SK-N-SH treated with all-trans-retinoic acid at 6 μM for 48 hours (cell line): ENCODE measurements at regions not wholly inside any gene's neighbourhood (a gene's known extent, or its start where the extent isn't known, plus 50 kb on each side); places are given as distances from the start of the nearest gene placed in this dataset.

Experiments
- CREB5 ChIP-seq: fragments of 250-450 bp; sonication (Bioruptor Pico); IDR thresholded peaks from 2 replicates; pipeline ENCODE4 v1.5.1; 2020; ENCODE audit warnings: low read depth, mild to moderate bottlenecking, moderate library complexity
- ISL1 ChIP-seq: fragments of 250-450 bp; sonication (Bioruptor Pico); IDR thresholded peaks from 2 replicates; pipeline ENCODE4 v2.1.2; 2022; ENCODE audit warnings: mild to moderate bottlenecking, moderate library complexity
- OSR1 ChIP-seq: fragments of 250-450 bp; sonication (Bioruptor Pico); IDR thresholded peaks from 2 replicates; pipeline ENCODE4 v1.8.0; 2022; ENCODE audit warnings: moderate library complexity, mild to moderate bottlenecking, inconsistent platforms
- POU6F1 ChIP-seq: fragments of 250-450 bp; sonication (Bioruptor Pico); IDR thresholded peaks from 2 replicates; pipeline ENCODE4 v1.8.0; 2021; ENCODE audit warnings: low read depth, mild to moderate bottlenecking, moderate library complexity, borderline replicate concordance
- RARB ChIP-seq: fragments of 250-450 bp; sonication (Bioruptor Pico); IDR thresholded peaks from 2 replicates; pipeline ENCODE4 v1.8.0; 2021; ENCODE audit warnings: mild to moderate bottlenecking, moderate library complexity
- SNAI2 ChIP-seq: fragments of 250-450 bp; sonication (Bioruptor Pico); IDR thresholded peaks from 2 replicates; pipeline ENCODE4 v1.5.0; 2020; ENCODE audit warnings: mild to moderate bottlenecking, moderate library complexity
- TCF4 ChIP-seq: fragments of 250-450 bp; sonication (Bioruptor Pico); IDR thresholded peaks from 2 replicates; pipeline ENCODE4 v1.8.0; 2021; ENCODE audit warnings: mild to moderate bottlenecking, moderate library complexity, borderline replicate concordance
- ZFP3 ChIP-seq: fragments of 250-450 bp; sonication (Bioruptor Pico); IDR thresholded peaks from 2 replicates; pipeline ENCODE4 v1.5.0; 2020; ENCODE audit warnings: mild to moderate bottlenecking, moderate library complexity
- ZFP30 ChIP-seq: fragments of 450-650 bp; formaldehyde crosslinking; IDR thresholded peaks from 2 replicates; pipeline ENCODE4 v1.5.0; 2022; ENCODE audit warnings: mild to moderate bottlenecking, moderate library complexity
- ZNF70 ChIP-seq: fragments of 450-650 bp; formaldehyde crosslinking; IDR thresholded peaks from 2 replicates; pipeline ENCODE4 v1.5.0; 2020; ENCODE audit warnings: mild to moderate bottlenecking, moderate library complexity
- ZNF8 ChIP-seq: fragments of 450-650 bp; formaldehyde crosslinking; IDR thresholded peaks from 2 replicates; pipeline ENCODE4 v1.5.0; 2020; ENCODE audit warnings: mild to moderate bottlenecking, moderate library complexity
- TF ChIP-seq, protein P1 (sequence below): fragments of 250-450 bp; sonication (Bioruptor Pico); IDR thresholded peaks from 2 replicates; pipeline ENCODE4 v1.5.1; 2021; ENCODE audit warnings: mild to moderate bottlenecking, moderate library complexity

DNA sequence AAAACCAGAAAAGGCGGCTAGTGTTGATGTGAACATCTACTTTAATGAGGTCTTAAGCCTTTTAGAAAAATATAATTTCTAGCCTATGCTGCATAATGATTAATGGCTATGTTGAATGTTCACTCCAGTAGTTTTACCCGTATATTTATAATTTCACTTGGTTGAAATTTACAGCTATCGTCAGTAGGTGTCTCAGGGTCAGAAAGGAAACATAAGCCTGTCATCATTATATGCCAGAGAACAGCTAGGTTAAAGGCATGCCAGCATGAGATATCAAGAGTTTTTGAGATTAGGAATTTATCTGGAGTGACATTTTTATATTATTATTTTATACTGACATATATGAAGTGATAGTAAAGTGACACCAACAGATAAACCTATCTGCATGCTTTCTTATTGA is 904.1 kb downstream of the OTOL1 start:
- no peak for TF ChIP-seq ISL1 (CRISPR knock-in tag)
- no peak for TF ChIP-seq CREB5
- no peak for TF ChIP-seq RARB
- no peak for TF ChIP-seq TCF4 (CRISPR knock-in tag)
- TF ChIP-seq ZNF8 (CRISPR knock-in tag), result no peak
- TF ChIP-seq, protein P1, sequence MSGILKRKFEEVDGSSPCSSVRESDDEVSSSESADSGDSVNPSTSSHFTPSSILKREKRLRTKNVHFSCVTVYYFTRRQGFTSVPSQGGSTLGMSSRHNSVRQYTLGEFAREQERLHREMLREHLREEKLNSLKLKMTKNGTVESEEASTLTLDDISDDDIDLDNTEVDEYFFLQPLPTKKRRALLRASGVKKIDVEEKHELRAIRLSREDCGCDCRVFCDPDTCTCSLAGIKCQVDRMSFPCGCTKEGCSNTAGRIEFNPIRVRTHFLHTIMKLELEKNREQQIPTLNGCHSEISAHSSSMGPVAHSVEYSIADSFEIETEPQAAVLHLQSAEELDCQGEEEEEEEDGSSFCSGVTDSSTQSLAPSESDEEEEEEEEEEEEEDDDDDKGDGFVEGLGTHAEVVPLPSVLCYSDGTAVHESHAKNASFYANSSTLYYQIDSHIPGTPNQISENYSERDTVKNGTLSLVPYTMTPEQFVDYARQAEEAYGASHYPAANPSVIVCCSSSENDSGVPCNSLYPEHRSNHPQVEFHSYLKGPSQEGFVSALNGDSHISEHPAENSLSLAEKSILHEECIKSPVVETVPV, result no peak
- TF ChIP-seq SNAI2, result no peak
- no peak for TF ChIP-seq POU6F1 (CRISPR knock-in tag)
- TF ChIP-seq ZFP3 (CRISPR knock-in tag), result no peak
- no peak for TF ChIP-seq ZFP30
- TF ChIP-seq OSR1 (CRISPR knock-in tag), result no peak
- no peak for TF ChIP-seq ZNF70
